Dedifferentiated amniotic fluid mesenchymal stem cell (primary cell): ENCODE measurements at regions not wholly inside any gene's neighbourhood (a gene's known extent, or its start where the extent isn't known, plus 50 kb on each side); places are given as distances from the start of the nearest gene placed in this dataset.

Experiments
- DNase-seq: peaks from one replicate; pipeline ENCODE4 v3.0.0-alpha.2; 2016; ENCODE audit errors: extremely low spot score

- DNase-seq: no peak
These were observed 178.2 kb downstream of the AKR1D1 start for GRCh38 chr7:138254444-138254843.

- no peak for DNase-seq
These were observed 181.4 kb downstream of the AKR1D1 start for GRCh38 chr7:138257459-138258196.

DNA sequence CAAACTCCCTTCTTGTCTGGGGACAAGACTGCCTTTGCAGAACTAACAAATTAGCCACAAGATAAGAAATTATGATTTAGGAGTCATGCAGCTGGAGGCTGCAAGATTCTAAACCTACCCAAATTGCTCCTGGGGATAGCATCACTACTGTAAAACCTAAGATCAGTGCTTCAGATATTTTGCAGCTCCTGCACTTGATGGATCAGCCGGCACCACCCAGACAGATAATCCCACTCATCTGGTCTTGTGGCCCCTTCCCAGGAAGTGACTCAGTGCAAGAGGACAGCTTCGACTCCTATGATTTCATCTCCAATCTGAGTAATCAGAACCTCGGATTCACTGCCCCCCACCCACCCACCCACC is 181.9 kb downstream of the AKR1D1 start:
- DNase-seq: no peak

DNA sequence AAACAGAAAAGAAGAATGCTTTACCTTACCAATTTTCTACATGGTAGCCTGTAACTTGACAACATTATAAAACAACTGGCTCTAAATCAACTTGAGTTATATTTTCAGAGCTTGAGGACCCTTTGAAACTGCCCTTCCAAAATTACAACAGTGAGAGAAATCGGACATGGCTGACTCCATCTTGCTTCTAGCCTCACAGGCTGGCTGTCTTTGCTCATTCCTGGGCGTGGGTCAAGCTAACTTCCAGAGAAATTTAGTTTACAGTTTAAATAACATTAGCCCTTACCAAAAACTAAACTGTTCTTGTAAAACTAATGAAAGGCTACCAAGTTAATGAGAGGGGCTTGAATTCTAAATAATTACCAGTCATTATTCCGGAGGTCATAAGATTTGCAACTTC is 183.4 kb downstream of the AKR1D1 start:
- no peak for DNase-seq

DNA sequence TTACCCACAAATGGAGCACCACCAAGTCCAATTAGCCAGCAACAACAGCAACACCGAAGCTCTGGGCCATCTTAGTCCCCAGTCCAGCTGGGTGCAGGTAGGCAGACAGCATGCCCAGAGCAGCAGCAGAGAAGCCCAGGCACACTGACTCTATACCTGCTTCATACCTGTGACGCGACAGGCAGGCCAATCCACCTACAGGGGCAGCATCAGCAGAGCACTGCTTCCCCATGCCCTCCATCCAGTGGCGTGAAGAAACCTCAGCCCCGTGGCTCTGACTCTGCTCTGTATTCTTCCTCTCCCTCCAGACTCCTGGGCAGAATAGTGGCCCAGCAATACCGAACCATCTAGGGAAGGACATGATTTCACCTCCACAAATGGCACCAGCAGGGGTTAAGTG is 191.7 kb downstream of the AKR1D1 start:
- no peak for DNase-seq

DNA sequence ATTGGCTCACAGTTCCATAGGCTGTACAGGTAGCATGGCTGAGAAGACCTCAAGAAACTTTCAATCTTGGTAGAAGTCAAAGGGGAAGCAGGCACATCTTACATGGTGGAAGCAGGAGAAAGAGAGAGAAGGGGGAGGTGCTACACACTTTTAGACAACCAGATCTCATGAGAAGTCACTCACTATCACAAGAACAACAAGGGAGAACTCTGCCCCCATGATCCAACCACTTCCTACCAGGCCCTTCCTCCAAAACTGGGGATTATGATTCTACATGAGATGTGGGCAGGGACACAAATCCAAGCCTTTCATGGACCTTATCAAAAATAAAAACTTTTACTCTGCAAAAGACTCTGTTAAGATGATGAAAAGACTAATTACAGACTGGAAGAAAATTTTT is 183.2 kb upstream of the TRIM24 start:
- no peak for DNase-seq

DNA sequence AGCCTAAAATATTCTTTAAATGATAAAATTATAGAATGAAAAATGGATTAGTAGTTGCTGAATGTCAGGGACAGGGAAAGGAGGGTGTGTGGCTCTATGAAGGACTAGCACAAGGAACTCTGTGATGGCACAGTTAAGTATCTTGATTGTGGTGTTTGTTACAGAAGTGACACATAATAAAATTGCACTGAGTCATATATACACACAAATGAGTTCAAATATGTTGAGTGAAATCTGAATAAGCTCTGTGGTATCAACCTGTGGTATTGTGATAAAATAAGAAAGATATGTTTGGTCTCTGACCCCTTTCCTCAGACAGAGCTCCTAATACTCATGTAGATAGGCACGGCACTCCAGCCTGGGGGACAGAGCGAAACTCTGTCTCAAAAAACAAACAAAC is 181.5 kb upstream of the TRIM24 start:
- DNase-seq: no peak

DNA sequence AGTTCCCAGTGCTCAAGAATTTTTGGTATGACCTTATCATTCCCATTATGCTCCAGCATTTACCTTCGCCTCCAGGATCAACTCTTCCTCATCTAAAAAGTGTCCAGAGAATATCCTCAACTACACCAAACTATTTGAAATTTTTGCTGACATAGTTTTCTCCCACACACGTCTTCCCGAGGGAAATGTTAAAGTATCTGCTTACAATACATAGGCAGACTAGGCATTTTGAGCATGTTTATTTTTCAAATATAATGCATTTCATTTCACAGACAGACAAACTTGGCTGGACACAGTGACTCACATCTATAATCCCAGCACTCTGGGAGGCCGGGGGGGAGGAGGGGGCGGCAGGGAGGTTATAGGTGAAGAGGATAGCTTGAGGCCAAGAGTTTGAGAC is 177.1 kb upstream of the TRIM24 start:
- DNase-seq: no peak

DNA sequence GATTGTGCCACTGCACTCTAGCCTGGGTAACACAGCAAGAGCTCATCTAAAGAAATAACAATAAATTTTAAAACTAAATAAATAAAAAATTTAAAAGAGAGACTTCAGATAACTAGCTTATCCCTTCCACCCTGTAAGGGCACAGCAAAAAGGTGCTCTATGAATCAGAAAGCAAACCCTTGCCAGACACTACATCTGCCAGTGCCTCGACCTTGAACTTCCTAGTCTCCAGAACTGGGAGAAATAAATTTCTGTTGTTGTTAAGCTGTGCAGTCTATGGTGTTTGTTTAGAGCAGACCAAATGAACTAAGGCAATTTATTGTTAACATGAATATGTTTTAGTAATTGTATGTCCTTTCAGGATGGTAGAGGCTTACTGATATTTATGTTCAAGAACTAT is 174.9 kb upstream of the TRIM24 start:
- DNase-seq: no peak

- no peak for DNase-seq
These were observed 173.2 kb upstream of the TRIM24 start for GRCh38 chr7:138286846-138287245.

DNA sequence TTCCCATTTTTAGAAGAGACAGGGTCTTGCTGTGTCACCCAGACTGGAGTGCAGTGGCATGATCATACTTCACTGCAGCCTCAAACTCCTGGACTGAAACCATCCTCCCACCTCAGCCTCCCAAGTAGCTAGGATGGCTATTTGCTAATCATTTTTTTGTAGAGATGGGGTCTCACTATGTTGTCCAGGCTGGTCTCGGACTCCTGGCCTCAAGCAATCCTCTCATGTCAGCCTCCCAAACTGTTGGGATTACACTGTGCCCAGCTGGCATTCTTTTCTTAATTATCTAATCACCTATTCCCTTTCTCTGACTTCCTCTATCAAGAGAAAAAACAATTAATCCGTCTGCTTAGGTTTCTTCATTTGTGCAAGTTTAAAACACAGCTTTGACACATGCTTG is 172.5 kb upstream of the TRIM24 start:
- peak; percentile 0 for DNase-seq

GRCh38 chr7:138289082-138289481 is 171.0 kb upstream of the TRIM24 start:
- DNase-seq: peak; percentile 9

- no peak for DNase-seq
These were observed 170.2 kb upstream of the TRIM24 start for GRCh38 chr7:138289864-138290263.

- no peak for DNase-seq
These were observed 167.1 kb upstream of the TRIM24 start for GRCh38 chr7:138292951-138293350.

GRCh38 chr7:138295049-138295637 is 164.9 kb upstream of the TRIM24 start:
- DNase-seq: no peak

DNA sequence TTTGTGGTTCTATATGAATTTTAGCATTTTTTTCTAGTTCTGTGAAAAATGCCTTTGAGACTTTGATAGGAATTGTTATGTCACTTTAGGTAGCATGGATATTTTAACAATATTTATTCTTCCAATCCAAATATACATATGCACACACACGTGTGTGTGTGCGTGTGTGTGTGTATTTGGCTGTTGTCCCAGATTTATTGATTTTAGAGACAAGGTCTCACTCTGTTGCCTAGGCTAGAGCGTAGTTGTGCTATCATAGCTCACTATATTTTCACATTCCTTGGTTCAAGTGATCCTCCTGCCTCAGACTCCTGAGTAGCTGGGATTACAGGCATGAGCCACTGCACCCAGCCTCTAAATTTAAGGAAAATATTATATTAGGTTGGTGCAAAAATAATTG is 162.5 kb upstream of the TRIM24 start:
- no peak for DNase-seq

GRCh38 chr7:138299066-138299465 is 161.0 kb upstream of the TRIM24 start:
- no peak for DNase-seq

DNA sequence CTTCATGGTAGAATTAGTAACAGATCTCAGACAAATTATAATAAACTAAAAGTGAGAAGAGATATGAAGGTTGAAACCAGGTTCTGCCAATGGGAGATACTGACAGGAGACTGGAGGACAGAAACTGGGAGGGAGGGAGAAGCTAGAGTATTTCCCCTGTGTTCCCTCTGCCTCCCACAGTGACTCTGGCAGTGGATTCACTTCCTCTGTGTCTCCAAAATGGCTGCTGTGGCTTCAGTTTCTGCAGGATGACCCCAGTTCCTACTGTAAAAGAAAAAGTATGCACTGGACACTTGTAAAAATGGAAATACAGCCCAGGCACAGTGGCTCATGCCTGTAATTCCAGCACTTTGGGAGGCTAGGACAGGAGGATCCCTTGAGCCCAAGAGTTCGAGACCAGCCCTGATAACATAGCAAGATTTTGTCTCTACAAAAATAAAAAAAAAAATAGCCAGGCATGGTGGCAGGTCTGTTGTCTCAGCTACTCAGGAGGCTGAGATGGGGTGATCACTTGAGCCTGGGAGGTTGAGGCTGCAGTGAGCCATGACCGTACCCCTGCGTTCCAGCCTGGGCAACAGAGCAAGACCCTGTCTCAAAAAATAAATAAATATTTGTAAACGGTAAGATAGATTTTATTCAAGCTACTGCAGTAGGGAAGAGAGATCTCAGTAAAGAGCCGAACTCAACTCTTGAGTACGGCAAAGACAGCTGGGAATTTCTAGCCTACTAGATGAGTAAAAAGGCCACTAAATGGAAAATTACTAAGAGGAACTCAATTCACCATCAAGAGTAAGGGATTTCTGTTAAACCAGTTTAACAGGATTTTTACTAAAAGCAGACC is 156.6 kb upstream of the TRIM24 start:
- no peak for DNase-seq

GRCh38 chr7:138304071-138304320 is 156.1 kb upstream of the TRIM24 start:
- no peak for DNase-seq

GRCh38 chr7:138307633-138308032 is 152.4 kb upstream of the TRIM24 start:
- no peak for DNase-seq

GRCh38 chr7:138308136-138308535 is 151.9 kb upstream of the TRIM24 start:
- no peak for DNase-seq

DNA sequence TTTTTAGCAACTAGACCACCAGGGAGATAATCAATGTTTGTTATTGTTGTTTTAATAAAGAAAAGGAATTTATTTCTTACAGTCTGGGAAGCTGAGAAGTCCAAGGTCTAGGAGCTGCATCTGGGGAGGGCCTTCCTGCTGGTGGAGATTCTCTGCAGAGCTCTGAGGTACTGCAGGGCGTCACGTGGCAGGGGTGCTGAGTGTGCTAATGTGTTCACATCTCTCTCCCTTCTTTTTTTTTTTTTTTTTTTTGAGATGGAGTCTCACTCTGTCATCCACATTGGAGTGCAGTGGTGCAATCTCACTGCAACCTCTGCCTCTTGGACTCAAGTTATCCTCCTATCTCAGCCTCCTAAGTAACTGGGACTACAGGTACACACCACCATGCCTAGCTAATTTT is 150.9 kb upstream of the TRIM24 start:
- DNase-seq: no peak

DNA sequence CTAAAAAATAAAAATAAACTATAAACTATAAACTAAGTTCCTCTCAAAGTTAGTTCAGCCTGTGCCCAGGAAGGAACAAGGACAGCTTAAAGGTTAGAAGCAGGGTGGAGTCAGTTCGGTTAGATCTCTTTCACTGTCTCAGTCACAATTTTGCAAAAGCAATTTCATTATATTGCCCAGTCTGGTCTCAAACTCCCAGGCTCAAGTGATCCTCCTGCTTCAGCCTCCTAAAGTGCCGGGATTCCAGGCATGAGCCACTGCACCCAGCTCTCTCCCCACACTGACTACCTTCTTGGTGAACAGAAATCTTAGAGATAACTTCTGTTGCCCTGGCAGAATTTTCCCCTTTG is 146.3 kb upstream of the TRIM24 start:
- DNase-seq: no peak
